NOMO-1 (cell line): ENCODE measurements at regions not wholly inside any gene's neighbourhood (a gene's known extent, or its start where the extent isn't known, plus 50 kb on each side); places are given as distances from the start of the nearest gene placed in this dataset.

Source experiments
- DNase-seq, 2 experiments: peaks; one replicate each; lab custom pipeline; 2025; ENCODE audit not compliant: unreplicated experiment in 2 of 2; lab: John Stamatoyannopoulos, UW

DNA sequence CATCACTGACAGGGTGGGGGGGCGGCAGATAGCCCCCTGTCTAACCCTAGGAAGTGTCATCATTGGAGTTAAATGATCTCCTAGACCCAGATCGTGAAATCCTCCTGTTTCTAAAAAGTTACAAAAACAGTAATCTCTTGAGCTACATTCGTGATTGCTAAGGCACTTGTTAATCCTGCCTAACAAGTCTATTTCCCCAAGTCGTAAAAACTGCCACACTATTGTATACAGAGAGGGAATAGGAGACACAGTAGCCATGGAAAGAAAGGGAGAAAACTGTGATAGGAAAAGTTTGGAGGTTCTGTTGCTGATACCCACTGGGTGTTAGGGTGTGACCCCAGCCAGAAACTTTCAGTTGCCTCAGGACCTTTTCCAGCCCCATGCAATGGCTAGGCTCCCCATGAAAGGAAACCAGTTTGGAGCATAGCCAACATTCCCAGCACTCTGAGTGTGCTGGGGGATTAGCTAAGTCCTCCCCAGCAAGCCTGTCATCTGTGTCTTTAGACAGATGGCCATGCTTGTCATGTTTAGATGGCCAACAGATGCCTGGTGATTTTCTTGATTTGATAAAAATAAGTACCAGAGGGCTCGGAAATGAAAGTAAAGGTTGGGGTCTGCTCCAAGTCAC is 63.3 kb upstream of the ANXA10 start:
- no peak for DNase-seq

DNA sequence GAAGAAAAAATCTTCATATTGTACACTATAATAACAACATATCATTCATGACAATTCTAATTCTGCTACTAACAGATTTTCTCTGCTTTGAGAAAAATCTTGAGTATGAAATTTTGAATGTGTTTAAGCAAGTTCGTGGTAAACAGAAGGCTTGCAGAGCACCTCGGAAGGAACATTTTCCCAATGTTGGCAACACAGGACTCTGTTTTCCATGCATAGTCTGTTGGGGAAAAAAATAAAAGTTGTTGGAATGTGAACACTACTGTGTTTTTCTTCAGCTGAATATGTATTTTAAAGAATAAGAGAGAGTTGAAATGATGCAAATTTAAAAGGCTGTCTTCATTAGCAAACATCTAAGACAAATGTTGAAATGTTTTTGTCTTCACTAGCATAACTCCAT is 54.7 kb upstream of the ANXA10 start:
- DNase-seq, result no peak

DNA sequence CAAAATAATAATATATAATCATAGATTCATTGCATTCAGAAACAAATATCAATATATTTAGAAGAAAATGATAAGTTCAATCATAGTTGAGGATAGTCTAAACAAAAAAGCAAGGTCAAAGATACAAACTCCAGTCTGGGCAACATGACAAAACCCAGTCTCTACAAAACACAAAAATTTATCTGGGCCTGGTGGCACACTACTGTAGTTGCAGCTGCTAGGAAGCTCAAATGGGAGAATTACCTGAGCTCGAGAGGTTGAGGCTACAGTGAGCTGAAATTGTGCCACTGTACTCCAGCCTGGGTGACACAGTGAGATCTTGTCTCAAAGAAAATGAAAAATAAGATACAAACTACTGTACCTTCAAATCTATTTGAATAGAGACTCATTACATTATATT is 52.7 kb upstream of the ANXA10 start:
- no peak for DNase-seq
